Stimulated activated CD8-positive, alpha-beta memory T cell treated with anti-CD3 and anti-CD28 coated beads, Interleukin-2, amount 100 ng/mL, for 1 hour (primary cell): ENCODE measurements at regions not wholly inside any gene's neighbourhood (a gene's known extent, or its start where the extent isn't known, plus 50 kb on each side); places are given as distances from the start of the nearest gene placed in this dataset.

Experiments
- DNase-seq, 2 donors: peaks; one replicate each; pipeline ENCODE4 v3.0.0-alpha.2; 2020; ENCODE audit warnings: low read depth in 2 of 2

GRCh38 chr1:234936612-234937389, 191.8 kb downstream of the TOMM20 start:
- DNase-seq, result no peak

- no peak for DNase-seq
Observed at GRCh38 chr1:234934611-234935033, 194.0 kb downstream of the TOMM20 start.

- DNase-seq, result no peak
Observed at GRCh38 chr1:234933475-234933874, 195.2 kb downstream of the TOMM20 start.

GRCh38 chr1:234932511-234933430, 195.9 kb downstream of the TOMM20 start:
- no peak for DNase-seq

- DNase-seq, result no peak
Observed at GRCh38 chr1:234932106-234932505, 196.5 kb downstream of the TOMM20 start.

GRCh38 chr1:234931404-234931973, 197.1 kb downstream of the TOMM20 start:
- no peak for DNase-seq

- no peak for DNase-seq
Observed at GRCh38 chr1:234929369-234929768, 199.3 kb downstream of the TOMM20 start.

- no peak for DNase-seq
Observed at GRCh38 chr1:234928642-234929041, 200.0 kb downstream of the TOMM20 start.

GRCh38 chr1:234927971-234928640, 200.5 kb downstream of the TOMM20 start:
- no peak for DNase-seq

- DNase-seq, result no peak
Observed at GRCh38 chr1:234927312-234927970, 201.2 kb downstream of the TOMM20 start.

- DNase-seq, result no peak
Observed at GRCh38 chr1:234926559-234927311, 201.9 kb downstream of the TOMM20 start.

GRCh38 chr1:234926264-234926558, 202.4 kb downstream of the TOMM20 start:
- no peak for DNase-seq

- DNase-seq, result no peak
Observed at GRCh38 chr1:234925440-234926263, 203.0 kb downstream of the TOMM20 start.

GRCh38 chr1:234924450-234925355, 203.9 kb downstream of the TOMM20 start:
- no peak for DNase-seq

- DNase-seq, result no peak
Observed at GRCh38 chr1:234923626-234924025, 205.0 kb downstream of the TOMM20 start.

- DNase-seq, result no peak
Observed at GRCh38 chr1:234922987-234923386, 205.7 kb downstream of the TOMM20 start.

GRCh38 chr1:234921266-234922062, 207.2 kb downstream of the TOMM20 start:
- DNase-seq, result no peak

GRCh38 chr1:234920843-234921140, 207.8 kb downstream of the TOMM20 start:
- no peak for DNase-seq
